ENCODE measurements at regions not wholly inside any gene's neighbourhood (a gene's known extent, or its start where the extent isn't known, plus 50 kb on each side); places are given as distances from the start of the nearest gene placed in this dataset.

- Histone ChIP-seq H3K4me3 (no peak overlapping the region), H3K36me3 (no peaks in the 10 kb centered on the region), H3K27ac (no peak overlapping the region), H3K4me1 (no peaks in the 10 kb centered on the region), H3K9me3 (no peaks in the 10 kb centered on the region), H3K27me3 (no peaks in the 10 kb centered on the region)
- no peak for DNase-seq
- TF ChIP-seq POLR2A (IDR thresholded peaks at IDR 0.05) = no peak
Observed at GRCh38 chr7:118009419-118009818, 136.2 kb upstream of the CTTNBP2 start.

- no peaks in the 10 kb centered on the region for H3K4me1 ChIP-seq
- no peak for DNase-seq
- H3K27me3 ChIP-seq = no peaks in the 10 kb centered on the region
- H3K4me3 ChIP-seq = no peak overlapping the region
- no peaks in the 10 kb centered on the region for H3K9me3 ChIP-seq
- no peak overlapping the region for H3K27ac ChIP-seq
- TF ChIP-seq, protein P1, sequence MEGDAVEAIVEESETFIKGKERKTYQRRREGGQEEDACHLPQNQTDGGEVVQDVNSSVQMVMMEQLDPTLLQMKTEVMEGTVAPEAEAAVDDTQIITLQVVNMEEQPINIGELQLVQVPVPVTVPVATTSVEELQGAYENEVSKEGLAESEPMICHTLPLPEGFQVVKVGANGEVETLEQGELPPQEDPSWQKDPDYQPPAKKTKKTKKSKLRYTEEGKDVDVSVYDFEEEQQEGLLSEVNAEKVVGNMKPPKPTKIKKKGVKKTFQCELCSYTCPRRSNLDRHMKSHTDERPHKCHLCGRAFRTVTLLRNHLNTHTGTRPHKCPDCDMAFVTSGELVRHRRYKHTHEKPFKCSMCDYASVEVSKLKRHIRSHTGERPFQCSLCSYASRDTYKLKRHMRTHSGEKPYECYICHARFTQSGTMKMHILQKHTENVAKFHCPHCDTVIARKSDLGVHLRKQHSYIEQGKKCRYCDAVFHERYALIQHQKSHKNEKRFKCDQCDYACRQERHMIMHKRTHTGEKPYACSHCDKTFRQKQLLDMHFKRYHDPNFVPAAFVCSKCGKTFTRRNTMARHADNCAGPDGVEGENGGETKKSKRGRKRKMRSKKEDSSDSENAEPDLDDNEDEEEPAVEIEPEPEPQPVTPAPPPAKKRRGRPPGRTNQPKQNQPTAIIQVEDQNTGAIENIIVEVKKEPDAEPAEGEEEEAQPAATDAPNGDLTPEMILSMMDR (IDR thresholded peaks at IDR 0.05) = no peak
- TF ChIP-seq POLR2A (IDR thresholded peaks at IDR 0.05) = no peak
- no peaks in the 10 kb centered on the region for H3K36me3 ChIP-seq
Observed at GRCh38 chr7:118011652-118012051, 138.4 kb upstream of the CTTNBP2 start.

DNA sequence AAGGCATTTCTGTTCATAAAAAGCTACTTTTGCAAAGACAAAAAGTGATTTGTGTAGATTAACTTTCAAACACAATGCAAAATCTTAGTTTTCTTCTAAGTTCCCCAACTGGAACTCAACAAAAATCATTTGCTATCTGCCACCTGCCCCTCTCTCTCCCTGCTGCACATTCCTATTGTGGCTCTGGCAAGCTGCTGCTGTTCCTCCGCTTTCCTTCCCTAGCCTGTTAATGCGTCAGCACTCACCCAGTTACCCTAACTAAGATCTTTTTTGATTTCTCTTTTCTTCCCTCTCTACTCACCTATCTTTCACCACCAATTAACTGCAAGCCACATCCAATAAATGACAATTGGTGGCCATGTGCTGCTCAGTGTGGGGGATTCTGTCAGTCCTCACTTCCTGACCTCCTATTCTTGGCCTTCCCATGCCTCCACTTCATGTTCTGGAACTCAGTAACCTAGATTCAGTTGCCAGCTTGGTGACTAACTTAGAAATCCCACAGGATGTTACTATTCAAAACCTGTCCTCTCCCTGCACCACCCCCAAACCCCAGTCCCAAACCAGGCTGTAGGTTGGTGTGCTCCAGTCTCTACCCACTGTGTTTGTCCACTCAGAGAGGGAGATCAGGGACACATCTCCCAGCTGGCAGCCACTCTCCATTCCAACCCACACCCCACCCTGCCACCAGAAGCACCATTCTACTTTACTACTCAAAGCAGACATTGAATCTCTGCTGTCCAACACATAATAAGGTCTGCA, 140.2 kb upstream of the CTTNBP2 start:
- no peak for TF ChIP-seq POLR2A (IDR thresholded peaks at IDR 0.05)
- TF ChIP-seq, protein P1 (IDR thresholded peaks at IDR 0.05) = no peak
- Histone ChIP-seq H3K27me3 (no peaks in the 10 kb centered on the region), H3K36me3 (no peaks in the 10 kb centered on the region), H3K9me3 (peaks cover 0 to 2% (median 0%) of the 10 kb centered on the region in 4 donors), H3K27ac (no peak overlapping the region), H3K4me1 (no peaks in the 10 kb centered on the region), H3K4me3 (no peak overlapping the region)
- DNase-seq = no peak

- TF ChIP-seq POLR2A (IDR thresholded peaks at IDR 0.05) = no peak
- TF ChIP-seq, protein P1 (IDR thresholded peaks at IDR 0.05) = no peak
- DNase-seq = no peak
- Histone ChIP-seq H3K4me3 (no peak overlapping the region), H3K4me1 (no peaks in the 10 kb centered on the region), H3K27me3 (no peaks in the 10 kb centered on the region), H3K27ac (no peak overlapping the region), H3K9me3 (peaks cover 0 to 2% (median 0%) of the 10 kb centered on the region in 4 donors), H3K36me3 (no peaks in the 10 kb centered on the region)
Observed at GRCh38 chr7:118022546-118022945, 149.3 kb upstream of the CTTNBP2 start.

DNA sequence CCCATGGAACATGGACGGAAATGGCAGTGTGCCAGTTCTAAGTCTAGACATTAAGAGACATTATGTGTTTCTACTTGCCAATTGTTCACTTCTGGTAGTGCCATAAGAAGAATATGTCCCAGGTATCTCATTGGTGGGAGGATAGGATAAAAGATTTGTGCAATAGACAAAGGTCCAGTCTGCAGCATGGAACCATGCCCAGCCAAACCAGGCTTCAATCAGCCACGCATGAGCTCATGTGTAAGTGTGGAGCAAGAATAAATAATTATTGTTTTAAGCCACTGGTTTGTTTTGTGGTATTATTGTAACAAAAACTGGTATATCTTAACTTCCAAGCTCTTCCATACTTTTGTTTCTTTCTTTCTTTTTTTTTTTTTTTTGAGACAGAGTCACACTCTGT, 153.6 kb upstream of the CTTNBP2 start:
- TF ChIP-seq, protein P1 (IDR thresholded peaks at IDR 0.05) = no peak
- no peak for TF ChIP-seq POLR2A (IDR thresholded peaks at IDR 0.05)
- Histone ChIP-seq H3K36me3 (no peaks in the 10 kb centered on the region), H3K27me3 (no peaks in the 10 kb centered on the region), H3K4me1 (no peaks in the 10 kb centered on the region), H3K4me3 (no peak overlapping the region), H3K27ac (no peak overlapping the region), H3K9me3 (no peaks in the 10 kb centered on the region)
- DNase-seq = no peak

DNA sequence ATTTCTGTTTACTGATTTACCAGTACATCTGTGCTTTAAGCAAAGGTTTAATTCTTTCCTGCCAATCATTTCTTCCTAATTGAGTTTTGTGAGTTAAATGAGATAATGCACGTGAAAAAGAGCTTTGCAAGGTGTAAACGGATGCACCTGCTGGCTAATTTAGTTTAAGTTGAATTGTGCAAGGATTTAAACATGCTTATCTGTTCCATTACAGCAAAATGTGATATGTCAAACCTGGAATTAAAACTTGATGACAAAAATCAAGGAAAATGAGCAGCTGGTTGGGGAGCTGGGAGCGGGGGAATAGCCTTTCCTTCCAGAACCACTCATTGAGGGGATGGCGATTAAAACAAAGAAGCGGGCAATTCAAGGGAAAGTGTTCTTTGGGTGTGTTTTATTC, 155.0 kb upstream of the CTTNBP2 start:
- Histone ChIP-seq H3K36me3 (no peaks in the 10 kb centered on the region), H3K27ac (no peak overlapping the region), H3K9me3 (no peaks in the 10 kb centered on the region), H3K4me1 (no peaks in the 10 kb centered on the region), H3K4me3 (no peak overlapping the region), H3K27me3 (no peaks in the 10 kb centered on the region)
- DNase-seq = no peak
- TF ChIP-seq, protein P1 (IDR thresholded peaks at IDR 0.05) = no peak
- TF ChIP-seq POLR2A (IDR thresholded peaks at IDR 0.05) = no peak
